ENCODE measurements at regions not wholly inside any gene's neighbourhood (a gene's known extent, or its start where the extent isn't known, plus 50 kb on each side); places are given as distances from the start of the nearest gene placed in this dataset.

GRCh38 chr12:23127701-23128100 is 502.7 kb downstream of the ETNK1 start:
- Histone ChIP-seq H3K4me1 (ENCODE audit: low read length) (no peaks in the 10 kb centered on the region), H3K27me3 (ENCODE audit: low read depth, low read length) (no peaks in the 10 kb centered on the region), H3K4me2 (ENCODE audit: low read length) (no peak overlapping the region), H3K9ac (ENCODE audit: low read length) (no peak overlapping the region), H2AFZ (ENCODE audit: low read depth, low read length) (no peak overlapping the region), H3K27ac (ENCODE audit: low read length) (no peak overlapping the region), H3K79me2 (ENCODE audit: low read length) (no peaks in the 10 kb centered on the region), H3K9me3 (ENCODE audit: insufficient read depth, low read length) (no peaks in the 10 kb centered on the region), H4K20me1 (ENCODE audit: insufficient read depth, low read length) (no peaks in the 10 kb centered on the region), H3K36me3 (replicated peaks; ENCODE audit: low read depth, low read length) (no peaks in the 10 kb centered on the region), H3K4me3 (ENCODE audit: low read length) (no peak overlapping the region)
- TF ChIP-seq EZH2phosphoT487 (IDR thresholded peaks at IDR 0.05; ENCODE audit: low read depth) (no peak), CTCF (IDR thresholded peaks at IDR 0.05; ENCODE audit: low read depth, low read length) (no peak)

DNA sequence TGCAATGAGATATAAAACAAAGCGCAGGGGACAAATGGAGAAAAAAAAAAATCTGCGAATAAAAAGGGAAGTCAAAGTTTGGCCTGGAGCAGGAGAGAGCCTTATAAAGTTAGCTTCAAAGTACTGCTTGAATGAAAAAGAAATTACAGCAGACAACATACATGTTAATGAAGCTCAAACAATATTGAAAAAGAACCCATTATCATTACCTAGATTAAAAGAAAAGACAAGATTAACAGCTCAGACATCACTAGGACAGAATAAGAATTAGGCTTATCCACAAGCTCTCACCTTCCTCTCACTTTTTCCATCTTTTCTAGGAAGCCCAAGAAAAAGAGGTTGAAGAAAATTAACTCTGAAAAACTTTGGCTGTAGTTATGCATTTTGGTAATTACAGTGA is 503.5 kb downstream of the ETNK1 start:
- Histone ChIP-seq H3K4me2 (ENCODE audit: low read length) (no peak overlapping the region), H3K4me3 (ENCODE audit: low read length) (no peak overlapping the region), H3K27me3 (ENCODE audit: low read depth, low read length) (no peaks in the 10 kb centered on the region), H3K9ac (ENCODE audit: low read length) (no peak overlapping the region), H3K27ac (ENCODE audit: low read length) (no peak overlapping the region), H2AFZ (ENCODE audit: low read depth, low read length) (no peak overlapping the region), H3K36me3 (replicated peaks; ENCODE audit: low read depth, low read length) (no peaks in the 10 kb centered on the region), H3K9me3 (ENCODE audit: insufficient read depth, low read length) (no peaks in the 10 kb centered on the region), H3K4me1 (ENCODE audit: low read length) (no peaks in the 10 kb centered on the region), H4K20me1 (ENCODE audit: insufficient read depth, low read length) (no peaks in the 10 kb centered on the region), H3K79me2 (ENCODE audit: low read length) (no peaks in the 10 kb centered on the region)
- TF ChIP-seq CTCF (IDR thresholded peaks at IDR 0.05; ENCODE audit: low read depth, low read length), result no peak
- TF ChIP-seq EZH2phosphoT487 (IDR thresholded peaks at IDR 0.05; ENCODE audit: low read depth), result no peak

GRCh38 chr12:23132357-23132756 is 507.4 kb downstream of the ETNK1 start:
- Histone ChIP-seq H2AFZ (ENCODE audit: low read depth, low read length) (no peak overlapping the region), H3K36me3 (replicated peaks; ENCODE audit: low read depth, low read length) (no peaks in the 10 kb centered on the region), H3K79me2 (ENCODE audit: low read length) (no peaks in the 10 kb centered on the region), H3K9ac (ENCODE audit: low read length) (no peak overlapping the region), H3K27me3 (ENCODE audit: low read depth, low read length) (no peaks in the 10 kb centered on the region), H3K4me2 (ENCODE audit: low read length) (no peak overlapping the region), H3K27ac (ENCODE audit: low read length) (no peak overlapping the region), H3K9me3 (ENCODE audit: insufficient read depth, low read length) (no peaks in the 10 kb centered on the region), H3K4me3 (ENCODE audit: low read length) (no peak overlapping the region), H3K4me1 (ENCODE audit: low read length) (no peaks in the 10 kb centered on the region), H4K20me1 (ENCODE audit: insufficient read depth, low read length) (no peaks in the 10 kb centered on the region)
- TF ChIP-seq CTCF (IDR thresholded peaks at IDR 0.05; ENCODE audit: low read depth, low read length) (no peak), EZH2phosphoT487 (IDR thresholded peaks at IDR 0.05; ENCODE audit: low read depth) (no peak)

DNA sequence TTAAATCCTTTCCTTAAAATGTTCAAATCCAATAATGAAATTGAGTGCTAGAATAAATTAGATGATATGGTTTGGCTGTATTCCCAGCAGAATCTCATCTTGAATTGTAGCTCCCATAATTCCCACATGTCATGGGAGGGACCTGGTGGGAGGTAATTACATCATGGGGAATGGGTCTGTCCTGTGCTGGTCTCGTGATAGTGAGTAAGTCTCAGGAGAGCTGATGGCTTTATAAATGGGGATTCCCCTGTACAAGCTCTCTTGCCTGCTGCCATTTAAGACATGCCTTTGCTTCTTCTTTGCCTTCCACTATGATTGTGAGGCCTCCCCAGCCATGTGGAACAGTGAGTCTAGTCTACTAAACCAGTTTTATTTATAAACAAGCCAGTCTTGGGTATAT is 508.5 kb downstream of the ETNK1 start:
- H3K9me3 ChIP-seq (ENCODE audit: insufficient read depth, low read length), result no peaks in the 10 kb centered on the region
- no peak overlapping the region for H3K4me2 ChIP-seq (ENCODE audit: low read length)
- H3K36me3 ChIP-seq (replicated peaks; ENCODE audit: low read depth, low read length), result no peaks in the 10 kb centered on the region
- H3K79me2 ChIP-seq (ENCODE audit: low read length), result no peaks in the 10 kb centered on the region
- no peak overlapping the region for H2AFZ ChIP-seq (ENCODE audit: low read depth, low read length)
- no peak overlapping the region for H3K27ac ChIP-seq (ENCODE audit: low read length)
- H3K27me3 ChIP-seq (ENCODE audit: low read depth, low read length), result no peaks in the 10 kb centered on the region
- H3K9ac ChIP-seq (ENCODE audit: low read length), result no peak overlapping the region
- H3K4me1 ChIP-seq (ENCODE audit: low read length), result no peaks in the 10 kb centered on the region
- H3K4me3 ChIP-seq (ENCODE audit: low read length), result no peak overlapping the region
- H4K20me1 ChIP-seq (ENCODE audit: insufficient read depth, low read length), result no peaks in the 10 kb centered on the region
- TF ChIP-seq CTCF (IDR thresholded peaks at IDR 0.05; ENCODE audit: low read depth, low read length) (no peak), EZH2phosphoT487 (IDR thresholded peaks at IDR 0.05; ENCODE audit: low read depth) (no peak)
